Right lobe of liver (tissue), 6 donors: ENCODE measurements at regions not wholly inside any gene's neighbourhood (a gene's known extent, or its start where the extent isn't known, plus 50 kb on each side); places are given as distances from the start of the nearest gene placed in this dataset.

Source experiments
- ATAC-seq, 4 donors: fragments of 200-7000 bp; cut with Tn5 transposase; one replicate each; pipeline ENCODE4 v1.9.1; 2020; ENCODE audit warnings: mild to moderate bottlenecking in 4 of 4, moderate library complexity in 4 of 4
- DNase-seq, 3 donors: peaks; one replicate each; pipeline ENCODE4 v3.0.0-alpha.2; 2020
- H3K27ac ChIP-seq, 3 donors: fragments of 200-600 bp; one replicate each; pipeline ENCODE4 v1.8.0; 2022
- H3K27me3 ChIP-seq, 2 donors: fragments of 200-600 bp; one replicate each; pipeline ENCODE4 v1.8.0; 2022
- H3K36me3 ChIP-seq, 4 donors: fragments of 200-600 bp; sonication (generic) in 1 of 4; one replicate each; pipeline versions ENCODE4 v1.5.1 to v1.8.0; 2017 to 2022; ENCODE audit warnings: control low read depth in 1 of 4
- H3K4me1 ChIP-seq, 4 donors: fragments of 200-600 bp; sonication (generic) in 1 of 4; one replicate each; pipeline versions ENCODE4 v1.5.1 to v1.8.0; 2017 to 2022; ENCODE audit warnings: control low read depth in 1 of 4
- H3K4me3 ChIP-seq, 3 donors: fragments of 200-600 bp; one replicate each; pipeline ENCODE4 v1.8.0; 2022
- H3K9me3 ChIP-seq, 4 donors: fragments of 200-600 bp; sonication (generic) in 1 of 4; one replicate each; pipeline versions ENCODE4 v1.5.1 to v1.8.0; 2017 to 2022; ENCODE audit warnings: control low read depth in 1 of 4
- CTCF ChIP-seq, 4 donors: fragments of 200-600 bp in 3 of 4; fragments of 450-650 bp in 1 of 4; IDR thresholded peaks; one replicate each; pipeline versions ENCODE4 v1.5.1 to v1.8.0; 2016 to 2022; ENCODE audit warnings: antibody characterized with exemption in 4 of 4, mild to moderate bottlenecking in 2 of 4
- POLR2A ChIP-seq: fragments of 450-650 bp; IDR thresholded peaks from one replicate; pipeline ENCODE4 v1.6.1; 2017; ENCODE audit warnings: antibody characterized with exemption, mild to moderate bottlenecking
- WGBS: methylation state at CpG from one replicate; pipeline ENCODE4 v1.1.6; 2018; ENCODE audit warnings: low coverage, low lambda C conversion rate; ENCODE audit not compliant: insufficient coverage; ENCODE audit errors: missing lambda C conversion rate; 5-methylcytosine and 5-hydroxymethylcytosine counted together
- intact Hi-C, 2 donors: fragments of 100-400 bp; cut with DNase I; formaldehyde crosslinking; loops; one replicate each; pipeline versions ENCODE4 v1.11.2 to v1.14.1; 2022
- donor health status: DM: no; HTN: yes; CAD: no.
- donor health status: DM: no; HTN: no; CAD: no.
- donor health status: DM: no; HTN: no; CAD: no.
- donor health status: DM: no; HTN: yes; CAD: no.
- donor health status: DM: no; HTN: yes; CAD: no.

- no peak for ATAC-seq
- intact Hi-C loops: no loop called here
Observed at GRCh38 chr11:81032906-81033305, 1592.1 kb upstream of the TENM4 start.

GRCh38 chr11:81030186-81030585, 1589.4 kb upstream of the TENM4 start:
- WGBS: 67% methylated on average over 1 of the region's 1 CpG
- H3K4me3 ChIP-seq: no peak overlapping the region
- no peaks in the 10 kb centered on the region for H3K4me1 ChIP-seq
- no peaks in the 10 kb centered on the region for H3K36me3 ChIP-seq
- no peaks in the 10 kb centered on the region for H3K9me3 ChIP-seq
- DNase-seq (no peak), ATAC-seq (no peak)
- intact Hi-C loops: no loop called here
- no peak for TF ChIP-seq CTCF (IDR thresholded peaks at IDR 0.05)
- no peak for TF ChIP-seq POLR2A
- H3K27me3 ChIP-seq: no peaks in the 10 kb centered on the region
- H3K27ac ChIP-seq: no peak overlapping the region

More at GRCh38 chr11:81032906-81033305, 1592.1 kb upstream of the TENM4 start:
- Histone ChIP-seq H3K36me3 (no peaks in the 10 kb centered on the region), H3K27ac (no peak overlapping the region), H3K27me3 (no peaks in the 10 kb centered on the region), H3K9me3 (no peaks in the 10 kb centered on the region), H3K4me3 (no peak overlapping the region), H3K4me1 (no peaks in the 10 kb centered on the region)
- no peak for DNase-seq
- 59% methylated on average over 7 of the region's 10 CpGs for WGBS
- TF ChIP-seq CTCF (IDR thresholded peaks at IDR 0.05): no peak
- TF ChIP-seq POLR2A: no peak

- intact Hi-C loops: no loop called here
- Histone ChIP-seq H3K9me3 (no peaks in the 10 kb centered on the region), H3K27ac (no peak overlapping the region), H3K4me1 (no peaks in the 10 kb centered on the region), H3K27me3 (no peaks in the 10 kb centered on the region), H3K4me3 (no peak overlapping the region), H3K36me3 (no peaks in the 10 kb centered on the region)
- WGBS: 46% methylated on average over 1 of the region's 1 CpG
- no peak for TF ChIP-seq POLR2A
- TF ChIP-seq CTCF (IDR thresholded peaks at IDR 0.05): no peak
- DNase-seq (no peak), ATAC-seq (no peak)
Observed at GRCh38 chr11:81026032-81026431, 1585.2 kb upstream of the TENM4 start.

GRCh38 chr11:81022057-81022456, 1581.2 kb upstream of the TENM4 start:
- Histone ChIP-seq H3K4me3 (no peak overlapping the region), H3K4me1 (no peaks in the 10 kb centered on the region), H3K27me3 (no peaks in the 10 kb centered on the region), H3K36me3 (no peaks in the 10 kb centered on the region), H3K27ac (no peak overlapping the region), H3K9me3 (no peaks in the 10 kb centered on the region)
- DNase-seq: no peak
- ATAC-seq: no peak
- WGBS: 8% methylated on average over 1 of the region's 1 CpG
- intact Hi-C loops: no loop called here
- TF ChIP-seq CTCF (IDR thresholded peaks at IDR 0.05) (no peak), POLR2A (no peak)

GRCh38 chr11:81010631-81011030, 1569.8 kb upstream of the TENM4 start:
- TF ChIP-seq POLR2A (no peak), CTCF (IDR thresholded peaks at IDR 0.05) (no peak)
- Histone ChIP-seq H3K4me1 (no peaks in the 10 kb centered on the region), H3K4me3 (no peak overlapping the region), H3K36me3 (no peaks in the 10 kb centered on the region), H3K9me3 (no peaks in the 10 kb centered on the region), H3K27me3 (no peaks in the 10 kb centered on the region), H3K27ac (no peak overlapping the region)
- ATAC-seq: no peak
- intact Hi-C loops: no loop called here
- 37% methylated on average over 2 of the region's 3 CpGs for WGBS
- DNase-seq: no peak
